ENCODE measurements at regions not wholly inside any gene's neighbourhood (a gene's known extent, or its start where the extent isn't known, plus 50 kb on each side); places are given as distances from the start of the nearest gene placed in this dataset.
"Not testable (repeated sequence)": the region's sequence is repeated elsewhere in the genome, so short reads cannot be mapped to it uniquely, and the experiment has no call there.

DNA sequence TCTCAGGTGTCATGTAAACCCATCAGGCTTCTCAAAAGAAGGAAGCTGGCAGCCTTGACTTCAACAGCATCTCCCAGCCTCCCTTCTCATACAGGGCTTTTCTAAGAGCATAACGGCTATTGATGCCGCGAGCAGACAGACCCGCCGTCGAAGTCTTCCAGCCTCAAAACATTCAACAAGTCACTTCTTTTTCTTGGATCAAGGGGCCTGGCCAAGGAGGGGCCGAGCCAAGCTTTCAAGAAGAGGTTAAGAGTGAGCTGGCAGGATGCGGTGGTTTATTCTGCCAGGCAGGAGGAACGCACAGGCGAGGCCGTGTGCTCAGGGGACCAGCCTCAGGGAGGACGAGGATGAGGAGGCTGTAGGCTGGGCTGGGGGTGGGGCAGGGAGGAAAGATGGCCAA, 102.9 kb upstream of the RFLNA start:
- no peak for DNase-seq

DNA sequence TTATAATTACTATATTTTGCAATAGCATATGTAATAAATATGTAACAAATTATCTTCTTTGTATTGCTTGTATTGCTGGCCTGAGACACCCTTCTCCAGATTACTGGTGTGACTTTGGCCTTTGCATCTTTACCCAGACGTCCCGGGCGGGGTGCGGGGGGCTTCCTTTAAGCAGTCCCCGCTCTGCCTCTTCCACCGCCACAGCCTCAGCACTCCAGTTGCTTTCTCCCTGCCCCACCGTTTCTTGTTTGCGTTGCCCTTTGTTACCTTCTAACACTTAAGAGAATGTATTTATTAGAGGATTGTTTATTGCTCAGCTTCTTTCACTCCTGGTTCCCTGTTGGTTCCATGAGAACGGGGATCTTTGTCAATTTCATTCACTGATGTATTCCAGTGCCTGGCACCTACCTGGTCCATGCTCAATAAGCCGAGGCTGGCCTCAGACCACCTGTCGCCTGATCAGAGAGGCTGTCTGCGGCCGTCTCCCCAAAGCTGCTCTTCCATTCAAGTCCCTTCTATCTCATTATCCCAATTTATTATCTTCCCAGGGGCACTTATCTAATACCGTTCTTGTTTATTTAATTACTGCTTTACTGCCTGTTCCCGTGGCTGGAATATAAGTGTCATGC, 100.5 kb upstream of the RFLNA start:
- DNase-seq, result no peak

DNA sequence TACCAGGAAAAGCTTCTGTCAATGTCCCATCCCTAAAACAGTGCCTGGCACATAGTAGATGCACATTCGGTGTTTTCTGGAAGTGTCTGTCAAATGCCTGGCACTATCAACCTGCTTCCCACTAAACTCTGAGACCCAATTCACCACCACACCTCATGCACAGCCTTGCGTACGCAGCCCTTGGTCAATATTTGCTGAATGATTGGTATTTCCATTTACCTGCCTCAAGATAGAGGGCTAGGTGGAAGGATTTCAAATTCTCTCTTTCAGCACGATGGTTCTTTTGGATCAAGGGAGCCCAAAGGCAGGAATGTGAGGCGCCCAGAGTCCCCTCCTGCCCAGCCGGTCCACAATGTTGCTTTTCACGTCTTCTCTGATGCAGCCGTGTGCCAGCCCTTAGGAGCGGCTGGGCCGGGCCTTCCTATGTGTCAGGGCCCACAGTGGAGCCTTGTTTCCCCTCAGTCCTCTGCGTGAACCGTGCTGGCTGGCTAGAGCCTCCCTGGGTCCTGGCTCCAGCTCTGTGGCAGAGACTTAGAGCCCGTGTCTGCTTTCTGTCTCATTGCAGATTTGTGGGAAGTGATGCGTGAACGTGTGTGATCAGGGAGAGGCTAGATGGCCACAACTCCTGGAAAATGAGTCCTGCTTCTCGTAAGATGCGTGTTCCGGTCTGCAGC, 99.9 kb upstream of the RFLNA start:
- DNase-seq, result no peak

DNA sequence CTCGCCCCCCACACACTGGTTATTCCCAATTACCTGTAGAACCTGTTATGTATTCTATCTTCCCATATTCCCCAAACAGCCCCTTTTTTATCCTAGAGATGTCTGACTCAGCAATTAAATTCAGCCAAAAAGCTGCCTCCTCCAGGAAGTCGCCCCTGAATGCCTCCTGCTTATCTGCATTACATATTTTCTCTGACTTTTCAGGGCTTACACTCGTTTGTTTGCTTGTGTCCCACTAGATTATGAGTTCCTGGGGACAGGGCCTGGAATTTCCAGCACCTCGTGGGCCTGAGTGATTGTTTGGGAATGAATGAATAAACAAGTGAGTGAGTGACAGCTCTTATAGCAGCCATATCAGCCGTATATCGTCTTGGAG, 99.3 kb upstream of the RFLNA start:
- no peak for DNase-seq

DNA sequence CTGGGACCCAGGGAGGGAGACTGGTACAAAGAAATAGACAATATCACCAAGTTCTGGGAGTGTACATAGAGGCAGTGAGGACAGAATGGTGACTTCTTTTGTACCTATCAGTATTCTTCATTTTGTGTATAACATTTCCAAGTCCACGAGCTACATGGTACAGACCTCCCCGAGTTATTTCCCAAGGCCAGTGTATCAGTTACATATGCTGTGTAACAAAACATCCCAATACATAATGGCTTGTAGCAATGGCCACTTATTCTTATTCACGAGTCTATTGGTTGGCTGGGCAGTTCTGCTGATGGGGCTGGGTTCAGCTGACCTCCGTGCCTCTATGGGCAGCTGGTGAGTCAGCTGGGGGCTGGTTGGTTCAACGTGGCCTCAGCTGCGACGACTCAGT, 98.7 kb upstream of the RFLNA start:
- DNase-seq, result no peak

DNA sequence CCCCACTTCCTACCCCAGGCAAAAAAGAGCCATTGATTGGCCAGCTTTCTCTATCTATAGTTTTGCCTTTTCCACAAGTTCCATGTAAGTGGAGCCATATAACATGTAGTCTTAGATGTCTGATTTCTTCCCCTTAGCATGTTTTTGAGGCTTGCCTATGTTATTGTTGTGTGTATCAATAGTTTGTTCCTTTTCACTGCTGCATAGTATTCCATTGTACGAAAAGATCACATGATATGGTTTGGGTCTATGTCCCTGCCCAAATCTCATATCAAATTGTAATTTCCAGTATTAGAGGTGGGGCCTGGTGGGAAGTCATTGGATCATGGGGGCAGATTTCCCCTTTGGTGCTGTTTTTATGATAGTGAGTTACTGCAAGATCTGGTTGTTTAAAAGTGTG, 93.6 kb upstream of the RFLNA start:
- DNase-seq, result no peak

DNA sequence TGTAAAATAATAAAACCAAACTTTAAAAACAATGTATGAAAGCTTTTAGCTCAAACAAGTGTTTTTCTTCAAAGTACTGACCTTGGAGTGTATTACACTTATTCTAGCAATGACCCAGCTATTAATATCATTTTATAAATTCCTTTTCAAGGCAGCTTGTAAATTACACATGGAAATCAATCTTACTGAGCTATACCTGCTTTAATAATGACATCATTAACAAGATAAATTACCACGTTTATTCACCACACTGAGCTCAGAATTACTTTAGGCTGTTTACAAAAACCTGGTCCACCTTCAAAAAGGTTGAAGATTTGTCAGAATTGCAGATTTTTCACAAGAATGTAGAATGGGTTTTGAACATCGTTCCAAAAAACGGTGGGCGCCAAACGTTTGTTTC, 91.7 kb upstream of the RFLNA start:
- DNase-seq, result no peak

DNA sequence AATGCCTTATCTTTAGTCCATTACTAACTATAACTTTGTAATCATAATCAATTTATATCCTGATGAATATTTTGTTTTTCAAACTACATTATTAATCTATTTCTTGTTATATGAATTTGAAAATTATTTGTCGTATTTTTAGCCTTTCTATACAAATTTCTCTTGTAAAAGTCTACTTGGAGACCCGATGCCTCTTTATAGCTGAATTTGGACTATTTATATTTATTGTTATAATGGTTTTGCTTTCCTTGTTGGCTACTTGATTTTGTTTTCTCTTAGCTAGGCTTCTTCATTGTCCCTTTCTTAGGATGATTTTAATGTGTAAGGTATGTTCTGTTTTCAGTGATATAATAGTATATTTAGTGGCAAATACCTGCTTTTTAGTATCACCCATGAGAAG, 89.5 kb upstream of the RFLNA start:
- no peak for DNase-seq

DNA sequence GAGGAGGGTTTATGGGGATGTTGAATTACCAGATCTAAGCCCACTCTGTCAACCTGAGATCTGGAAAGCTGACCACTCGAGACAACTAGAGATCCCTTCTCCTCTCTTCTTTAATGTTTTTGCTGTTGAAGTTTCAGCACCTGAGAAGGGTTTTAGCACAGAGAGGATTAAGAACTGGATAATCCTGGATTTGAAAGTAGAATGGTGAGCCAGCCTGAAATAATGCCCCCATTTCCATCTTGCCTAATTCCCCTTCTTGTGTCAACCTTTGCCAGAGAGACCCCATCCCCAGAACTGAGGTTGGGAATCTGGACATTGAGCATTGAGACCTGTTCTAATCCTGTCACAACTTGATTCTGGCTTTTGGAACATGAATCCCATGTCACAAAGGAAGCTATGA, 87.8 kb upstream of the RFLNA start:
- DNase-seq, result no peak

DNA sequence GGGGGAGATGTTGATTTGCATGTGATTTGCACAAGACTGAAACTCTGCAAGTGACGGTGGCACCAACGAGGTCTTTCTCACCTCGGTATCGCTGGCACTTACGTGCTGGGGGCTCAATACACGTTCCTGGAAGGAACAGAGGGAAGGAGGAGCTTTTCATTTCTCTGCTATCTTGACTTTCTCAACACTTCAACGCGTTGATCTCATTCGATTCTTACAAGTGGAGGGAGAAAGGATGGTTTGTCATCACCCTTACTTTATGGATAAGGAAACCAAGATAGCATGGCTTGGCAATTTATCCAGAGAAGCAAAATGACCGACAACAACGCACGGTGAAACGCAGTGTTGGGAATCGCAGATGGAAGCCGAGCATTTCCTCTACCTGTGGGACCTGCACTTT, 87.3 kb upstream of the RFLNA start:
- DNase-seq, result no peak

DNA sequence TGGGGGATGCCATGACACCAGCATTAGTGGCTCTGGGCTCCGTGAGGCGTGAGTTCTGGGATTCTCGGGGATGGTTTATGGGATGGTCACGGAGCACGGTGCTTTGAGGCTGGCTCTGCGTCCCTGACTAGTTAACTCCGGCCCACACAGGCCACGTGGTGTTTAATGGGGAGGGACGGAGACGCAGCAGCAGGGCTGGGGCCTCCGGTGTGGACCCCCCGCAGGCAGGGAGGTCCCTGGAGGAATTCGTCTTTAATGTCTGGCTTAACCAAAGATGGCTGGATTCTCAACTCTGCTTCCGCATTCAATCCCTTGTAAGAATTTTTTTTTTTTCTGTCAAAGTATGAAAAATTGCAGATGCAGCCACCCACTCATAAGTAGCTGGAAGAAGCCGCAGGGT, 86.4 kb upstream of the RFLNA start:
- no peak for DNase-seq

DNA sequence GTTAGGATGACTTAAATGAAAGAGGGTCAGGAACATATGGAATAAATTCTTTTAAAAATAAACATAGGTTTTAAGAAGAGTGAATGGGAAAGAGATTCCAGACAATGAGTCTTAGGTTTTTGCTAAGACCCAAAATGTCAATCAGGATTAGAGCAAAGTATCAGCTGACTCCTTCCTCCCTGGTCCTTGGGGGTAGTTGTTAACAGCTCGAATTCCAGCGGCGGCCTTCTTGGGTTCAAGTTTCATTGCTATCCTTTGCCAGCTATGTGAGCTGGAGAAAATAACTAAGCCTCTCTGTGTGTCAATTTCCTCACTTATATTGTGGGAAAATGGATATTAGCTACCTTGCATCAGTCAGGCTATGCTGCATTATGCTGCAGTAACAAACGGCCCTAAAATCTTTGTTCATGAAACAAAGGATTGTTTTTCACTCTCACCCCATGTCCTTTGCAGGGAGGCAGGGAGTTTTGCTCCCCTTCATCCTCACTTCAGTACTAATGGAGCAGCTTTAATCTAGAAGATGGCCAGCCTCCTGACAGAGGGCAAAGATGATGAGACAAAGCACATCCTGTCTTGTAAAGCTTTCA, 83.8 kb upstream of the RFLNA start:
- DNase-seq, result no peak

DNA sequence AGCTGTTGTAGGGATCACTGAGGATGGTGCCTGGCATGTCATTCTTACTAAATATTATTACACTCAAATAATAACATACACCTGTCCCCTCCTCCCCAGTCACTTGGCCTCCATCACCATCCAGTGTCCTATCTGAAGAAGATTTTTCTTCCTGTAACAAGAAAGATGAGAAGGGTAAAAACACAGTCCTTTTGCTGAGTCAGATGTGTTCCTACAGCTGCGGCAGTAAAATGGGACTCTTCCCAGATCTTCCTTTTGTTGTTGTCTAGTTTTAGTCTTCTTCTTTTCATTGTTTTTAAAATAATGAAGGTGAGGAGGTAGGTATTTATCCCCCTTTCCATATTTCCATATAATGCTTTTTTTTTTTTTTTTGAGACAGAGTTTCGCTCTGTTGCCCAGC, 83.1 kb upstream of the RFLNA start:
- no peak for DNase-seq

DNA sequence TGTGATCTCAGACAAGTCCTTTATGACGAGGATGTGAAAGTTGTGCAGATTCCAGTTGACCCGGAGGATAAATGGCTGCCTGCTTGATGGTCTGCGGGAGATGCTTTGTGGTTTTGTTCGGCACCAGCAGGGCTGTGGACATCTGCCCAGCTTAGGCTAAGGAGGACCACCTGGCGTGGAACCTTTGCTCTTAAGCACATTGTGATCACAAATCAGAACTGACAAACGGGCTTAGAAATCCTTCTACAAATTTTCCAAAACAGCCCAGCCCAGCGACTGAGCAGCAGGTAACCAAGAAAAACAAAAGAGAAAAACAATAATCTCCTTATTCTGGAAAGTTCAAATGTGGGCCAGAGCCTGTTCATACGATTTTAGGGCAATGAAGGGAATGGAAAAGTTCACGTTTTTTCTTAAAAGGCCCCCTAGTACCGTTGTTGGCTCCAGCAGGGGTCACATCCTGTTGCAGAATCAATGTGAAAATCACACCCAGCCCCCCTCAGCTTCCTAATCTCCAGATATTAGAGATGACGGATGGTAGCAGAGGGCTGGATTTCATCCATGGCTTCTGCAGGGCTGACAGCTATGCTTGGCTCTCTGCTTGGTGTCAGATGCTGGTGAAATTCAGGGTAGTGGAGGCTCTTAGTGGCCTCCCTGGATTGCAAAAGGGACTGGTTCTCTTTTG, 81.1 kb upstream of the RFLNA start:
- peak; percentile 26 for DNase-seq

DNA sequence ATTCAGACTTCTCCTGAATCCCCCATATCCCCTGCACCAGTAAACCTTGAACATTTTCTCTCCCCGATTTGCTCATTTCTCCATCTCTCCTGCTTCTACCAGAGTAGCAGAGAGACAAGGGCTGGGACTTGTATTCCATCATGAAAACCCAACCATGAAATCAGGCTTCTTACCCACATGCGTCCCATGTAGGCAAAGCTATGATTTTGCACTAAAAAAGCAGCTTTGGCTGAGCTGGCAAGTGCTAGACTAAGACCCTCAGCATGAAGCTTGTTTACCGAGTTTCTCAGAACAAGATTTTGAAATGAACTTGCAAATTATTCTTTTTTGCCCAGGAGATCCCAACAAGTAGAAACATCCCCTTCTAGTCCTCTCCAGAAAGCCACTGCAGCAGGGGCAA, 80.3 kb upstream of the RFLNA start:
- DNase-seq, result no peak

DNA sequence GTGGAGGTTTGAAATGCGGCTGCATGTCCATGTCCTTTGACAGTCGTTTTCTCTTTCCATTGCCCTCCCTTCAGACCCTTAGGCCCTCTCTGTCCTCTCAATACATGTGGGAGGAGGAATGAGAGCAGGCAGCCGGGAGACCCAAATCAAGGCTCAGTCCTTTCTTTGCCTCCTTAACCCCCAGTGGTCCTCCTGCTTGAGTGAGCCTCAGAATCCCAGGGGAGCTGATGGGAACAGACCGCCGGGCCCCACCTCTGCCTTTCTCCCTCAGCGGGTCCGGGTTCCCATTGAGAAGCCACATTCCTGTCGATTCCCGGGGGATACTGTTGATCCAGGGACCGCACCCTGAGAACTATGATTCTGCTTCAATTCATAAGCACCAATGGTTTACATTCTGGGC, 77.9 kb upstream of the RFLNA start:
- DNase-seq, result no peak

DNA sequence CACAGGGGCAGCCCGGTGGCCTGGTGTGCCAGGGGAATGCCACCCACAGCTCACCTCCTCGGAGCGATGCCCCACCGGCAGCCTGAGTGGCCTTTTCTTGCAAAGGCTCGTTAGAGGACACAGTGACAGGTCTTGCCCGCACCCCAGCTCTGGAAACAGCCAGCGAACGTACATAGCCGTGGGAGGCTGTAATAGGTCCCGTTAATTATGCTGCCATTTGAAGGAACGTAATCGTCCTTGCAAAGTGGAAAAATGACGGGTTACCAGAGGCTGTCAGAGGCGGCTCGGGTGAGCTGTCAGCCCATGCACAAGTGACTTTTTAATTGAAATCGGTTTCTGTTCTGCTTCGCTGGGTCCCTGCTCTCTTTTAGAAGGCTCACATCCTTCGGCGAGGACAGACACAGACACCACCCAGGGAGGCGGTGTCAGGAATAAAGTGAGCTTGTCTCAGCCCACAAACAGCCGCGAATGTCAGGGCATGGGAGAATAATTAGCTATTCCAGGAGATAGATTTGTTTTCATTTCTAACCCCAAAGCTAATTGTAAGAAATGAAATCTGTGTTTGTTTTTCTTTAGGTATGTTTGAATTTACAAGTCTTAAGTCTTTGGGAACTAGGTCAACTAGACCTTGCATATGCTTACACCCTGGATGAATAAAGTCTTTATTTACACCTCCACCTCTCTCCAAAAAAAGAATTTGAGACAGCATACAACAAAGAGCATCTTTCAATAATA, 77.2 kb upstream of the RFLNA start:
- DNase-seq, result peak; percentile 25

DNA sequence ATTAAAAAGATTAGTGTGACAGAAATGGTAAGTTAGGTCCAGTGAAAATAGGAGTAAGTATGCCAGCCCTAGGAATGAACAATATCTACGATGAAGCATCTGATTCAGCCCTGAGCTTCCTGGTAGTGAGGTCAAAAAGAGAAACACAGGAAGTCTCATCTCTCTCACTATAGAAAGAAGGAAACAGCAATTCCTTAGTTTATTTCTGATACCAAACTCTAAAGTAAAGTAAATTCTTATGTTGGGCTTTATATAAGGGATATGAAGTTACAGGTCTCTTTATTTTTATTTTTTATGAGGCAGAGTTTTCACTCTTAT, 76.7 kb upstream of the RFLNA start:
- no peak for DNase-seq

DNA sequence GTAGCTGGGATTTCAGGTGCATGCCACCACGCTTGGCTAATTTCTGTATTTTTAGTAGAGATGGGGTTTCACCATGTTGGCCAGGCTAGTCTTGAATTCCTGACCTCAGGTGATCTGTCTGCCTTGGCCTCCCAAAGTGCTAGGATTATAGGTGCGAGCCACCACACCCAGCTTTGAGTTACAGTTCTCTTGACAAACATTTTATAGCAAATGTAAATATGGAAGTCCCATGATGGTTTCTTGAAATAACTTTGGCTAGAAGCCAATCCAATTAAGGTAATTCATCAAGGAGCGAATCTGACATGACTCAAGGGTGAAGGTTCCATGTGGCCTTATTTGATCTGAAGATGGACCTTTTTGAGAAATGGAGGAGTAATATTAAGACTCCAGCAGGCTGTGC, 76.2 kb upstream of the RFLNA start:
- DNase-seq, result not testable (repeated sequence)

DNA sequence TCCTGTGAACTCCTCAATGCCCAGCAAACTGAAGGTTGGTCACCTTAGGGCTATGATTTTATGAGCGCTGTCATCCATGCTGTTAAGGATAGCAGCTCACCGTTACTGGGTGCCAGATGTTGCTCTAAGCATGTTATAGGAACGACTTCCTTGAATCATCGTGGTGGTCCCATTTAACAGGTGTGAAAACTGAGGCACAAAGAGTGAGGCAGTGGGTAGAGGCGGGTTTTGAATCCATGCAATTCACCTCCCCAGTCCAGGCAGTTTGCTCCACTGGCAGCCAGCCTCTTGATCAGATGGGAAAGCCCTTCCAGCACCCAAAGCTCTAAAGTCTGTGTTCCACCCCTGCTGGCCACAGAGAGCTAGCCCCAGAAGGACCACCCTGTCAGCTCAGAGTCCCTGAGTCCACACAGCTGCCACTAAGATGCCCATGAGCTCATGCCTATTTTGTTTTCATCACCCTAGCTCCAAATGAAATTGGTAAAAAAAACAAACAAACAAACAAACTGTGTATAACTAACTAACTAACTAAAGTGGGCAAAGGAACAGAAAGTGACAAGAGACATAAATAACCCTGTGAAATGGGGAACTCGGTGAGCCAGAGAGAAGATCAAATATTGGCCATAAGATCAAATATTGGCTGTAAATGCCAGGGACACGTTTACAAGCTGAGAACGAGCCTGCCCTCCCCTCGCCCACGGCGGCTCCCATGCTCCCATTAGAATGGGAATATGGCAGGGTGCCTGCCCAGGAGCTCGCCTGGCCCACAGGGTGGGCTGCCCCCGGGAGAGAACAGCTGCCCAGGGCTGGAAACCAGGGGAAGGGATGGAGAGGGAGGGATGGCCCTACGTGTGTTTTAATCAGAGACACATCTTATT, 72.3 kb upstream of the RFLNA start:
- no peak for DNase-seq

DNA sequence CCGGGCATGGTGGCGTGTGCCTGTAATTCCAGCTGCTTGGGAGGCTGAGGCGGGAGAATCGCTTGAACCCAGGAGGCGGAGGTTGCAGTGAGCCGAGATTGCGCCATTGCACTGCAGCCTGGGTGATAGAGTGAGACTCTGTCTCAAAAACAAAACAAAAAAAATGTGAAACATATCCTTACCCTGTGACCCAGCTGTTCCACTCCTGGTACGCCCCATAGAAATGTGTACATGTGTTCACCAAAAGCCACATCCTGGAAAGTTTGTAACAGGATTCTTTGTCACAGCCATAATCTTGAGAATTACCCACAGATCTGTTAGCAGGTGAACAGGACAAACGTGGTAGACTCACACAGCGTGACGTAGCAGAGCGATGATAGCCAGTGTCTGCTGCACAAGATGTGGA, 71.2 kb upstream of the RFLNA start:
- peak; percentile 44 for DNase-seq

DNA sequence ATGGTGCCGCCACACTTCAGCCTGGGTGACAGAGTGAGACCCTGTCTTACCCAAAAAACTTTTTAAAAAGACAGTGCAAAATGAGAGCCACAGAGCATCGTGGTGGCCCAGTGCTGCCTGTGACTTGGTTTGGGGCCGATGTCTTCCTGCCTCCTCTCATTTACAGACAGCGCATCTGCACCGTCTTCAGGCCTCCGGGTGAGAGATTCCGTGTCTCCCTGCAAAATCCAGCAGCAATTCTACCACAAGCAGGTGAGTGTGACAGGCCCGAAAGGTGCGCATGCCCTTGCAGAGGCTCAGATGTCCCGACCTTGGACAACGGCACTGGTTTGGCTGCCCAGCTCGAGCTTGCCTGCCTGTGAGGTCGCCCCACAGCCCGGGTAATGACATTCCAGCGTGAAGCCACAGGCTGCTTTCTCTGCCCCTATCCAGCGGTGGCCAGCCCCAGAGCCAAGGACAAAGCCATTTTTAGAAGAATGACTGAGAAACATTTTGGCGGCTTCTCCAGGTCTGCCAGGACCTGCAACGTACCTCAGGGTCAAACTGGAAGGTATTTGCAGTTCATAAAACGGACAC, 70.3 kb upstream of the RFLNA start:
- no peak for DNase-seq

All from fibroblast of skin of right biceps (primary cell).